ENCODE measurements at regions not wholly inside any gene's neighbourhood (a gene's known extent, or its start where the extent isn't known, plus 50 kb on each side); places are given as distances from the start of the nearest gene placed in this dataset.

DNA sequence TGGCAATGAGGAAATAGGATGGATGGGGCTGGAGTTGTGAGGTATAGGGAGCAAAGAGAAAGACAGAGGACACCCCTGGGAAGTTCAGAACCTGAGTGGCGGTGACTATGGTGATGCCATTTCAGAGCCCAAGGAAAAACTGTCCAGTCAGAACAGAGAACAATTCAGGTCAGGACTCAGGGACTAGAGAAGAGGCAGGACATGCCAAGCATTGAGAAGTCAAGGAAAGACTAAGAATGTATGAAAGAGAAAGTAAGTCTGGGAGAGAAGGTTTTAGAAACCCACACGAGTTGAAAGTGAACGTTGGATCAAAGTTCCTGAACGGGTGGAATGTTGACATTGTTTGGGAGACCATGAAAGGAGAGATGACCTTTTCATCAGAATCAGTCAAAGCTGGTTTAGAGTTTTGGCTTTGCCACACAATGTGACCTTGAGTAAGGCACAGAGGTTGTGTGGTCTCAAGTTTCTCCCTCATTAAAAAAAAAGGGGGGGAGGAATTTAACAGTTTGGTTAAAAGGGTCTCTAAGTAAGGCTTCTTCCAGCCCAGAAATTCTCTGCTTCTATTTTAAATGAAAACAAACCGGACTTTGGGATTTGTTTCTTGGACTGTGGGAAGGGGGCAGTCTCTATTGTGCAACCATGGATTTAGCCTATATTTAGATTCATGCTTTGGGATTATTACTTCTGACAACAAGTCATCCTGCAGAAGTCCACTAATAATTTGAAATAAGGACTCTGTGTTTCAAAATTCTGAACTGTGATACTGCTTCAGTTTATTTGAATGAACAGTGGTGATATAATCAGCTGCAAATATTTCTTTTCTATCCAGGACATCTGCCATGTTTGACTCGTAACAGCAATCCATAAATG, 315.9 kb upstream of the TBL1XR1 start:
- no peak for DNase-seq (ENCODE audit: low spot score)

DNA sequence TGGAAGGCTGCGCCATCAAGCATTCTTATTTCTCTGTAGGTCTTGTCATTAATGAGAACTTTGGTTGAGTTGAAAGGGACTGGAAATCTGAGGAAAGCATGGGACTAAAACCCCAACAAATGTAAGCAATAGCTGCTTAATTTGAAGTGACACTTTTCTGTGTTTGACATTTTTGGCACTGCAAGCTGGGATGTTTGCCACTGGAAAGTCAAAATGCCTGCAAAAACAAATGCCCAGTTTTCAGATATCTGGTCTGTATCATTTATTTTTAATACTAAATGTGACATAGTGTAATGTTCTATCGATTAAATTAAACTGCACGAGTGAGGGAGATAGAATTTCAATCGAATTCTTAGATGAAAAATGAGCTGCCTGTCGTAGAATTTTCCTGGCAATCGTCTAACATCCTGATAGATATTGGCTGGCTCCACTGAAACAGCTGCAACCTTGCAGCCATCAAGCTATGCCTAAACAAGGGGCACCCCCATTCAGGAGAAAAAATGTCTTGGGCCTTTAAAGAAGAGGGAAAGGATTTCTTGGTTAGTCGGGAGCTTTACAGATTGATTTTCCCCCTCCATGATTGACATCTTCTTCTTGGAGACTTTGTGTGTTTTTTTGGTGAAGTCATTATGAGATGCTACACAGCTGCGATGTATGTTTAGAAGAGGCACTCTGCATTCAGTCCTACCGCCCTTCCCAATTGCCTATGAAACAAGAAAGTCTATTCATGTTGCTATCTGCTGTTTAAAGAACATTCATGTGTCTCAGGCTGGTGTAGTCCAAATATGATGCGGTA, 316.7 kb upstream of the TBL1XR1 start:
- no peak for DNase-seq (ENCODE audit: low spot score)

- no peak for DNase-seq (ENCODE audit: low spot score)
These were observed 317.6 kb upstream of the TBL1XR1 start for GRCh38 chr3:177514611-177515499.

GRCh38 chr3:177515786-177516157, 318.5 kb upstream of the TBL1XR1 start:
- no peak for DNase-seq (ENCODE audit: low spot score)

- DNase-seq (ENCODE audit: low spot score), result no peak
These were observed 319.1 kb upstream of the TBL1XR1 start for GRCh38 chr3:177516158-177517011.

GRCh38 chr3:177517906-177518305, 320.6 kb upstream of the TBL1XR1 start:
- no peak for DNase-seq (ENCODE audit: low spot score)

GRCh38 chr3:177519588-177519987, 322.3 kb upstream of the TBL1XR1 start:
- DNase-seq (ENCODE audit: low spot score), result no peak

- no peak for DNase-seq (ENCODE audit: low spot score)
These were observed 324.0 kb upstream of the TBL1XR1 start for GRCh38 chr3:177521305-177521704.

DNA sequence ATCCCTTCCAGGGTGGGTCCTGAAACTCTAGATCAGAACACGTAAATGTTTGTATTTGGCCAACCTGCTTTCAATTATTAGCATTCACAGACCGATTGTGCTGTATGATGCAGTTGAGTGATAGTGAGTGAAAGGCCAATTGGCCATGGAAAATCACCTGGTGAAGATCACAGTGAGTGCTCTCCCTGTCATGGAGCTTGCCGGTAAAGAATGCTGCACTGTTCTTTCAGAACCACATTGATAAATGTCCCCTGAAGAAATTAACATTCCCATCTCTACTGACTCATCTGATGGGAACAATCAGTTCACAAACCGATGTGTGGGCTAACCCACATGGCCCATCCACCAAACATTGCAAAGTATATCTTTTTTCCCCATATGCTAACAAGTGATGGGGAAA, 324.8 kb upstream of the TBL1XR1 start:
- DNase-seq (ENCODE audit: low spot score), result no peak

- no peak for DNase-seq (ENCODE audit: low spot score)
These were observed 325.9 kb upstream of the TBL1XR1 start for GRCh38 chr3:177523067-177523675.

DNA sequence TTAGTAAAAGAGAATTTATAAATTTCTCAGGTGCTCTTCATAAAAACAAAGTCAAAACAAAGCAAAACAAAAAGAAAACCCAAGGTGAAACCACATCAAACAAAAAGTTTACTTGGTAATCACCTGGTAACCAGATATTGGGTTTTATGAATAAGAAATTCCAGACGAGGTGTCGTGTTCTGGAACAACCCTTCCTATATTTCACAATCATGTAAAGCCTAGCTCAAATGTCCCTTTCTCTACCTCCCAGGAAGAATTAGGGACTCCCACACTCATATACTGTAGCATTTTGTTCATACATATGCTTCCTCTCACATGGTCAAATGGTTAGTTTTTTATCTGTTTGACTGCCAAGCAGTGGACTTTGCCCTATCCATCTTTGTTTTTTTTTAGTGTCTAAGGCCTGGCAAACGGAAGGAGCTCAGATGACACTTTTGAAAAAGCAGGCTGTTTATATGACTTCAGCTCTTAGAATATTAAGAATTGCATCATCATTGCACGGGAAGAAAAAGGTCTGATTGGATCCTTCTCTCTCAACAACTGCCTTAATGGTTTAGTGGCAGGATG, 326.7 kb upstream of the TBL1XR1 start:
- DNase-seq (ENCODE audit: low spot score), result no peak

GRCh38 chr3:177524742-177525141, 327.5 kb upstream of the TBL1XR1 start:
- DNase-seq (ENCODE audit: low spot score), result no peak

DNA sequence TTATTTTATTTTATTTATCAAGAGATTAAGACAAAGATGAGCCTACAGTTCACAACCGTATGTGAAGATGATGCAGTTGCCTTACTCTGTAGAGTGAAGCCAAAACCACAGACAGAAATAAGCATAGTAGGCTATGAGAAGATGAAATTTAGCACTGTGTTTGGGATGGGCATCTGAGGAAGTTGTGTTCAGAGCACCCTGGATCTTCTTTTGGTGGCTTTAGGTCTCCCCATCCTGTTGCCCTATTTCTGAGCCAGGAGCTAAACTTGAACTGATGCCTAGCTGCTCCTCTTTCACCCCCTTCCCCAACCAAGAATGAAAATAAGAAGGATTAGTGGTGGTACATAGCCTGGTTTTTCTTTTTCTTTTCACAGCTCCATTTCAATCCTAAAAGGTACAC, 328.1 kb upstream of the TBL1XR1 start:
- no peak for DNase-seq (ENCODE audit: low spot score)

GRCh38 chr3:177525987-177526712, 328.9 kb upstream of the TBL1XR1 start:
- peak; percentile 59 for DNase-seq (ENCODE audit: low spot score)

GRCh38 chr3:177527182-177527581, 329.9 kb upstream of the TBL1XR1 start:
- no peak for DNase-seq (ENCODE audit: low spot score)

GRCh38 chr3:177528306-177529070, 331.2 kb upstream of the TBL1XR1 start:
- DNase-seq (ENCODE audit: low spot score), result no peak

- no peak for DNase-seq (ENCODE audit: low spot score)
These were observed 331.8 kb upstream of the TBL1XR1 start for GRCh38 chr3:177529071-177529550.

DNA sequence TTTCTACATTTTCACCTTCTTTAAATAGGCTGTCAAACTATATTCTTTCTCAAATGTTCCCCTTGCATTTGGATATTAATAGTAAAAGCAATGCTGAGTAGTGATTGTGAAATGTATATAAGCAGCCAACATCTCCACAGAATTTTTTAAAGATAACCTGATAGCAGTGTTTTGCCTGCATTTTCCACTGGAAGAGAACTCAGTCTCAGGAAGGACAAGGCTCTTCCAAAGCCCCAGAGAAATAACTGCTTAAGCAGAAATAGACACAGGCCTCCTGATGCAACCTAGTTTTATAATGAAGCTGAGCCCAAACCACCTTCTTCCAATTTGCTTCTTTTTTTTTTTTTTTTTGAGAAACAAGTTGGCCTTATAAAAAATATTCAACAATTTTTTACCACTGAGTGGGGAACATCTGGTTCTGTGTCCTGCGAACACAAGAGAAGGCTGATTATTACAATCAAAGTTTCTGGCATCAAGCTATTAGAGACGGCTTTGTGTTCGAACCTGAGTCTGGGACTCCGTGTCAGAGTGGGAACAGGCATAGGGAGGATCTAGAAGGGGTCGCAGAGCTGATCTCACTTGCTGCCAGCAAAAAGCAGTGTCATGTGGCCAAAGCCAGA, 332.5 kb upstream of the TBL1XR1 start:
- no peak for DNase-seq (ENCODE audit: low spot score)

All from A172 (cell line).